ENCODE measurements at regions not wholly inside any gene's neighbourhood (a gene's known extent, or its start where the extent isn't known, plus 50 kb on each side); places are given as distances from the start of the nearest gene placed in this dataset.

GRCh38 chr2:16036951-16037350 lies 96.6 kb downstream of the MYCN start (continued):
- TF ChIP-seq ZNF585B (tag by site-specific recombination; IDR thresholded peaks at IDR 0.05) (no peak), ZNF513 (tag by site-specific recombination; IDR thresholded peaks at IDR 0.05) (no peak), ZNF747 (tag by site-specific recombination; IDR thresholded peaks at IDR 0.05) (no peak), ZNF645 (tag by site-specific recombination; IDR thresholded peaks at IDR 0.05) (no peak), ZBTB8A (tag by site-specific recombination; IDR thresholded peaks at IDR 0.05) (no peak), GFI1B (tag by site-specific recombination; IDR thresholded peaks at IDR 0.05) (no peak), ZSCAN23 (tag by site-specific recombination; IDR thresholded peaks at IDR 0.05) (no peak), SP2 (tag by site-specific recombination; IDR thresholded peaks at IDR 0.05) (no peak), ZNF521 (tag by site-specific recombination; IDR thresholded peaks at IDR 0.05) (no peak), ZNF37A (tag by site-specific recombination; IDR thresholded peaks at IDR 0.05) (no peak)

GRCh38 chr2:16035747-16036745 lies 95.7 kb downstream of the MYCN start:
- TF ChIP-seq ZNF133 (tag by site-specific recombination; IDR thresholded peaks at IDR 0.05), result no peak
- no peak for TF ChIP-seq ZNF248 (tag by site-specific recombination; IDR thresholded peaks at IDR 0.05)
- TF ChIP-seq KLF7 (tag by site-specific recombination; IDR thresholded peaks at IDR 0.05; ENCODE audit: borderline replicate concordance), result no peak
- no peak for TF ChIP-seq ZNF114 (tag by site-specific recombination; IDR thresholded peaks at IDR 0.05)
- H3K27ac ChIP-seq (ENCODE audit: extremely low read depth, low read depth, low read length), result no peak overlapping the region
- ChIA-PET CTCF (interaction anchor here (1.5 kb wide), 1 partner anchor 10 kb away, joined by 4 read pairs; no protein-coding TSS in a partner anchor), POLR2A (no interaction called here)
- H3K36me3 ChIP-seq (ENCODE audit: control insufficient read depth in 2 of 2, insufficient read depth in 1 of 2, low read length in 2 of 2), result no peaks in the 10 kb centered on the region
- no peaks in the 10 kb centered on the region for H3K9me3 ChIP-seq (ENCODE audit: control insufficient read depth, insufficient read depth, low read depth, low read length)
- no peaks in the 10 kb centered on the region for H3K4me1 ChIP-seq (ENCODE audit: control insufficient read depth, insufficient read depth, low read length)
- H3K4me3 ChIP-seq (ENCODE audit: low read depth, low read length), result no peak overlapping the region

- Histone ChIP-seq H3K9me3 (ENCODE audit: control insufficient read depth, insufficient read depth, low read depth, low read length) (no peaks in the 10 kb centered on the region), H3K36me3 (ENCODE audit: control insufficient read depth in 2 of 2, insufficient read depth in 1 of 2, low read length in 2 of 2) (no peaks in the 10 kb centered on the region), H3K4me3 (ENCODE audit: low read depth, low read length) (no peak overlapping the region), H3K4me1 (ENCODE audit: control insufficient read depth, insufficient read depth, low read length) (no peaks in the 10 kb centered on the region), H3K27ac (ENCODE audit: extremely low read depth, low read depth, low read length) (no peak overlapping the region)
- ChIA-PET CTCF (interaction anchor here (1.2 to 1.5 kb wide), 2 partner anchors 11 to 95 kb away, joined by 4 read pairs; partner anchors contain the start of gene MYCN), POLR2A (no interaction called here)
- TF ChIP-seq ZNF610 (tag by site-specific recombination; IDR thresholded peaks at IDR 0.05; ENCODE audit: borderline replicate concordance) (no peak), CTCF (tag by site-specific recombination; IDR thresholded peaks at IDR 0.05) (no peak)
Observed at GRCh38 chr2:16034975-16035746, 94.8 kb downstream of the MYCN start.
